ENCODE measurements at regions not wholly inside any gene's neighbourhood (a gene's known extent, or its start where the extent isn't known, plus 50 kb on each side); places are given as distances from the start of the nearest gene placed in this dataset.

DNA sequence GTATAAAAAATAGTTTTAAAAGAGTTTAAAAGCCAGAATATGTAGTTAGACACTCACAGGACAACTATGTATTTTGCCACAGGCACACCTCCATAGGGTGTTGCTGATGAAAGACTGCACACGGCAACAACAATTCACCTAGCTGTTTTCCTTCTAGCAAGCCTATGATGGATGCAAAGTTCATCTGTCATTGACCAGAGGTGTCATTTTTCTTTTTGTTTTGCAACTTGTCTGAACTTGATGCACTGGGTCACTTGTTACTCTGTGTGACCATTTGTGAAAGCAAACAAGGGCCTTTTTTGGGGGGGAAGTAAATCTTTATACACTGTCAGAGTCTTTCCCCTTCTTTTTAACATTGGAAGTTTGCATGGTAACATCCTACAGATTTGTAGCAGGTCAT is 258.0 kb upstream of the SEMA3A start:
- TF ChIP-seq, protein P1, sequence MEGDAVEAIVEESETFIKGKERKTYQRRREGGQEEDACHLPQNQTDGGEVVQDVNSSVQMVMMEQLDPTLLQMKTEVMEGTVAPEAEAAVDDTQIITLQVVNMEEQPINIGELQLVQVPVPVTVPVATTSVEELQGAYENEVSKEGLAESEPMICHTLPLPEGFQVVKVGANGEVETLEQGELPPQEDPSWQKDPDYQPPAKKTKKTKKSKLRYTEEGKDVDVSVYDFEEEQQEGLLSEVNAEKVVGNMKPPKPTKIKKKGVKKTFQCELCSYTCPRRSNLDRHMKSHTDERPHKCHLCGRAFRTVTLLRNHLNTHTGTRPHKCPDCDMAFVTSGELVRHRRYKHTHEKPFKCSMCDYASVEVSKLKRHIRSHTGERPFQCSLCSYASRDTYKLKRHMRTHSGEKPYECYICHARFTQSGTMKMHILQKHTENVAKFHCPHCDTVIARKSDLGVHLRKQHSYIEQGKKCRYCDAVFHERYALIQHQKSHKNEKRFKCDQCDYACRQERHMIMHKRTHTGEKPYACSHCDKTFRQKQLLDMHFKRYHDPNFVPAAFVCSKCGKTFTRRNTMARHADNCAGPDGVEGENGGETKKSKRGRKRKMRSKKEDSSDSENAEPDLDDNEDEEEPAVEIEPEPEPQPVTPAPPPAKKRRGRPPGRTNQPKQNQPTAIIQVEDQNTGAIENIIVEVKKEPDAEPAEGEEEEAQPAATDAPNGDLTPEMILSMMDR (IDR thresholded peaks at IDR 0.05) = no peak
- TF ChIP-seq POLR2AphosphoS5 (IDR thresholded peaks at IDR 0.05; ENCODE audit: low read depth, low read length) (no peak), TCF7L2 (IDR thresholded peaks at IDR 0.05; ENCODE audit: low read depth, low read length) (no peak), SIN3A (IDR thresholded peaks at IDR 0.05; ENCODE audit: borderline replicate concordance, insufficient read depth, low read depth, low read length) (no peak)
- TF ChIP-seq, protein P2, sequence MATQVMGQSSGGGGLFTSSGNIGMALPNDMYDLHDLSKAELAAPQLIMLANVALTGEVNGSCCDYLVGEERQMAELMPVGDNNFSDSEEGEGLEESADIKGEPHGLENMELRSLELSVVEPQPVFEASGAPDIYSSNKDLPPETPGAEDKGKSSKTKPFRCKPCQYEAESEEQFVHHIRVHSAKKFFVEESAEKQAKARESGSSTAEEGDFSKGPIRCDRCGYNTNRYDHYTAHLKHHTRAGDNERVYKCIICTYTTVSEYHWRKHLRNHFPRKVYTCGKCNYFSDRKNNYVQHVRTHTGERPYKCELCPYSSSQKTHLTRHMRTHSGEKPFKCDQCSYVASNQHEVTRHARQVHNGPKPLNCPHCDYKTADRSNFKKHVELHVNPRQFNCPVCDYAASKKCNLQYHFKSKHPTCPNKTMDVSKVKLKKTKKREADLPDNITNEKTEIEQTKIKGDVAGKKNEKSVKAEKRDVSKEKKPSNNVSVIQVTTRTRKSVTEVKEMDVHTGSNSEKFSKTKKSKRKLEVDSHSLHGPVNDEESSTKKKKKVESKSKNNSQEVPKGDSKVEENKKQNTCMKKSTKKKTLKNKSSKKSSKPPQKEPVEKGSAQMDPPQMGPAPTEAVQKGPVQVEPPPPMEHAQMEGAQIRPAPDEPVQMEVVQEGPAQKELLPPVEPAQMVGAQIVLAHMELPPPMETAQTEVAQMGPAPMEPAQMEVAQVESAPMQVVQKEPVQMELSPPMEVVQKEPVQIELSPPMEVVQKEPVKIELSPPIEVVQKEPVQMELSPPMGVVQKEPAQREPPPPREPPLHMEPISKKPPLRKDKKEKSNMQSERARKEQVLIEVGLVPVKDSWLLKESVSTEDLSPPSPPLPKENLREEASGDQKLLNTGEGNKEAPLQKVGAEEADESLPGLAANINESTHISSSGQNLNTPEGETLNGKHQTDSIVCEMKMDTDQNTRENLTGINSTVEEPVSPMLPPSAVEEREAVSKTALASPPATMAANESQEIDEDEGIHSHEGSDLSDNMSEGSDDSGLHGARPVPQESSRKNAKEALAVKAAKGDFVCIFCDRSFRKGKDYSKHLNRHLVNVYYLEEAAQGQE (IDR thresholded peaks at IDR 0.05; ENCODE audit: insufficient read depth in 1 of 2, low read depth in 2 of 2, low read length in 1 of 2) = no peak
